ENCODE measurements at regions not wholly inside any gene's neighbourhood (a gene's known extent, or its start where the extent isn't known, plus 50 kb on each side); places are given as distances from the start of the nearest gene placed in this dataset.

- TF ChIP-seq CTCF (conservative IDR thresholded peaks at IDR 0.05; ENCODE audit: low read length), result no peak
- no peak for TF ChIP-seq EZH2phosphoT487 (IDR thresholded peaks at IDR 0.05; ENCODE audit: borderline replicate concordance)
These were observed 115.5 kb upstream of the SYT10 start for GRCh38 chr12:33555128-33555527.

Measured in Loucy (cell line).